Parathyroid adenoma (tissue), 2 donors: ENCODE measurements at regions not wholly inside any gene's neighbourhood (a gene's known extent, or its start where the extent isn't known, plus 50 kb on each side); places are given as distances from the start of the nearest gene placed in this dataset.

ENCODE experiments used
- H2AFZ ChIP-seq: fragments of 300-600 bp; sonication (generic); one replicate; pipeline ENCODE4 v1.7.0; 2017; ENCODE audit warnings: antibody characterized with exemption, mild to moderate bottlenecking
- H3K27ac ChIP-seq: fragments of 300-600 bp; sonication (generic); one replicate; pipeline ENCODE4 v1.7.0; 2017
- H3K27me3 ChIP-seq: fragments of 300-600 bp; sonication (generic); one replicate; pipeline ENCODE4 v1.7.0; 2017; ENCODE audit warnings: low read length; ENCODE audit not compliant: control insufficient read depth, insufficient read depth
- H3K36me3 ChIP-seq: fragments of 300-600 bp; sonication (generic); one replicate; pipeline ENCODE4 v1.7.0; 2017; ENCODE audit warnings: low read length; ENCODE audit not compliant: control insufficient read depth, insufficient read depth
- H3K4me1 ChIP-seq: fragments of 300-600 bp; sonication (generic); one replicate; pipeline ENCODE4 v1.7.0; 2017; ENCODE audit warnings: control low read depth
- H3K4me2 ChIP-seq: fragments of 300-600 bp; sonication (generic); one replicate; pipeline ENCODE4 v1.7.0; 2017; ENCODE audit warnings: low read length
- H3K4me3 ChIP-seq: fragments of 300-600 bp; sonication (generic); one replicate; pipeline ENCODE4 v1.7.0; 2017; ENCODE audit warnings: low read depth, low read length
- H3K79me2 ChIP-seq: fragments of 300-600 bp; sonication (generic); one replicate; pipeline ENCODE4 v1.7.0; 2017; ENCODE audit warnings: control low read depth
- H3K9ac ChIP-seq: fragments of 300-600 bp; sonication (generic); one replicate; pipeline ENCODE4 v1.7.0; 2017; ENCODE audit warnings: mild to moderate bottlenecking
- H3K9me3 ChIP-seq: fragments of 300-600 bp; sonication (generic); one replicate; pipeline ENCODE4 v1.7.0; 2017; ENCODE audit warnings: low read length; ENCODE audit not compliant: control insufficient read depth
- TF ChIP-seq, protein P1 (sequence below): fragments of 300-600 bp; sonication (generic); IDR thresholded peaks from one replicate; pipeline ENCODE4 v1.7.0; 2017; ENCODE audit warnings: antibody characterized with exemption, mild to moderate bottlenecking
- donor health status: primary hyperparathyroidism.

DNA sequence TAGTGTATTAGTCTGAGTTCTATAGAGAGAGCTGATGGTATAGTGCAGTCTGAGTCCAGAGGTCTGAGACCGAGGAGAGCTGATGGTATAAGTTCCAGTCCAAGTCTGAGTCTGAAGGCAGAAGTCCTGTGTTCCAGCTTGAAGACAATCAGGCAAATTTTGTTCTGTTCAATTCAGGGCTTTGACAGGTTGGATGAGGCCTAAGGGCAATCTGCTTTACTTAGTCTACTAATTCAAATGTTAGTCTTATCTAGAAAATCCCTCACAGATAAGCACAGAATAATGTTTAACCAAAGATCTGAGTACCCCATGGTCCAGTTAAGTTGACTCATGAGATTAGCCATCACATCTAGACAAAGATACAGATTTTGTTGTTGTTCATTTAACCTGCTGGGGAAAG, 303.0 kb upstream of the KLF4 start:
- TF ChIP-seq, protein P1, sequence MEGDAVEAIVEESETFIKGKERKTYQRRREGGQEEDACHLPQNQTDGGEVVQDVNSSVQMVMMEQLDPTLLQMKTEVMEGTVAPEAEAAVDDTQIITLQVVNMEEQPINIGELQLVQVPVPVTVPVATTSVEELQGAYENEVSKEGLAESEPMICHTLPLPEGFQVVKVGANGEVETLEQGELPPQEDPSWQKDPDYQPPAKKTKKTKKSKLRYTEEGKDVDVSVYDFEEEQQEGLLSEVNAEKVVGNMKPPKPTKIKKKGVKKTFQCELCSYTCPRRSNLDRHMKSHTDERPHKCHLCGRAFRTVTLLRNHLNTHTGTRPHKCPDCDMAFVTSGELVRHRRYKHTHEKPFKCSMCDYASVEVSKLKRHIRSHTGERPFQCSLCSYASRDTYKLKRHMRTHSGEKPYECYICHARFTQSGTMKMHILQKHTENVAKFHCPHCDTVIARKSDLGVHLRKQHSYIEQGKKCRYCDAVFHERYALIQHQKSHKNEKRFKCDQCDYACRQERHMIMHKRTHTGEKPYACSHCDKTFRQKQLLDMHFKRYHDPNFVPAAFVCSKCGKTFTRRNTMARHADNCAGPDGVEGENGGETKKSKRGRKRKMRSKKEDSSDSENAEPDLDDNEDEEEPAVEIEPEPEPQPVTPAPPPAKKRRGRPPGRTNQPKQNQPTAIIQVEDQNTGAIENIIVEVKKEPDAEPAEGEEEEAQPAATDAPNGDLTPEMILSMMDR = no peak
- no peaks in the 10 kb centered on the region for H3K79me2 ChIP-seq

DNA sequence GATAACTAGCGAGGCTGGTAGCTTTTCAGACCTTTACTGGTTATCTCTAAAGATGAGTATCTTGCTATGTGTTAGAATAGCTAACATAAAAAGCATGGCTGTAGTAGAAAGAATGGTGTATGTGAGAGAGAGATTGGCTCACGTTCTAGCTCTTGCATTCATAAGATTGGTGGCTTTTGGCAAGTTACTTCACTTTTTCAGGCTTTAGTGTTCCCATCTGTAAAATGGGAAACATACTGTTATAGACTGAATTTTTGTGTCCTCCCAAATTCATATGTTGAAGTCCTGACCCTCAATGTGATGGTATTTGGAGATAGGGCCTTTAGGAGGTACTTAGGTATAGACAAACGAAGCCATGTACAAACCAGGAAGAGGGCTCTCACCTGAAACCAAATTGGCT, 302.4 kb upstream of the KLF4 start:
- no peaks in the 10 kb centered on the region for H3K4me1 ChIP-seq
- no peak overlapping the region for H3K4me3 ChIP-seq
- H3K9ac ChIP-seq = no peak overlapping the region
- no peak overlapping the region for H3K27ac ChIP-seq
- TF ChIP-seq, protein P1 = no peak
- no peak overlapping the region for H2AFZ ChIP-seq
- no peak overlapping the region for H3K4me2 ChIP-seq
- H3K36me3 ChIP-seq = no peaks in the 10 kb centered on the region
- H3K79me2 ChIP-seq = no peaks in the 10 kb centered on the region
- no peaks in the 10 kb centered on the region for H3K27me3 ChIP-seq
- no peaks in the 10 kb centered on the region for H3K9me3 ChIP-seq

More for the DNA sequence above, 303.0 kb upstream of the KLF4 start:
- H3K27ac ChIP-seq = no peak overlapping the region
- H3K4me2 ChIP-seq = no peak overlapping the region
- no peak overlapping the region for H3K9ac ChIP-seq
- no peaks in the 10 kb centered on the region for H3K9me3 ChIP-seq
- no peaks in the 10 kb centered on the region for H3K27me3 ChIP-seq
- no peak overlapping the region for H2AFZ ChIP-seq
- no peaks in the 10 kb centered on the region for H3K36me3 ChIP-seq
- no peaks in the 10 kb centered on the region for H3K4me1 ChIP-seq
- H3K4me3 ChIP-seq = no peak overlapping the region

DNA sequence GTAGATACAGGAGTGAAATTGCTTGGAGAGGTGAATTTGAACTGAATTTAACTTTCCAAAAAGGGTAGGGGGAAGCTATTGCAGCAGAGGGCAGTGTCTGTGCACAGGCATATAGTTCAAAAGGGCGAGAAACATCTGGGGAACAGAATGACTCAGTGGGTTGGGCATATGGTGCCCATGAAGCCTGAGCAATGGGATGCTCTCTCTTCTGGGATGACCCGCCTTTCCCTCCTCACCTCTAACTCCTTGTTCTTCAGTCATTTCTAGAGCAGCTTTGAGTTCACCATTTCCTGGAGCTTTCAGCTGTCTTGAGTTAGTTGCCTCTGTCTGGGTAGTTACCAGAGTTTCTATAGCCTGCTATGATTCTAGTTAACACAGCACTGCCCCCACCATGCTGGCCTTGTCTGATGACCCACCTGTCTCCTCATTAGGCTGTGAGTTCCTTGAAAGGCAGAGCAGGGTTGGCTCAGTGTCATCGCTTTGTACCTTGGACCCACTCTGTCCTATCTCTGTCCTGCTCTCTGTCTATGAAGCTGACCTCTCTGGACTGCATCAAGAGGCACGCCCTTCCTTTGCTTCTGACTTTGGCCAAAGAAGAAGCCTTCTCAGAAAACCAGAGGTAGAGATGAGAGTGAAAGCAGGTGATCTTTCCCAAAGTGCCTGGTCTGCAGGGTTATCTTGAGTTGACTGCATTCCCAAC, 299.6 kb upstream of the KLF4 start:
- Histone ChIP-seq H3K9me3 (no peaks in the 10 kb centered on the region), H3K36me3 (no peaks in the 10 kb centered on the region), H3K27me3 (no peaks in the 10 kb centered on the region), H3K9ac (no peak overlapping the region), H2AFZ (no peak overlapping the region), H3K4me1 (no peaks in the 10 kb centered on the region), H3K4me3 (no peak overlapping the region), H3K27ac (no peak overlapping the region), H3K4me2 (no peak overlapping the region), H3K79me2 (no peaks in the 10 kb centered on the region)
- TF ChIP-seq, protein P1 = no peak

DNA sequence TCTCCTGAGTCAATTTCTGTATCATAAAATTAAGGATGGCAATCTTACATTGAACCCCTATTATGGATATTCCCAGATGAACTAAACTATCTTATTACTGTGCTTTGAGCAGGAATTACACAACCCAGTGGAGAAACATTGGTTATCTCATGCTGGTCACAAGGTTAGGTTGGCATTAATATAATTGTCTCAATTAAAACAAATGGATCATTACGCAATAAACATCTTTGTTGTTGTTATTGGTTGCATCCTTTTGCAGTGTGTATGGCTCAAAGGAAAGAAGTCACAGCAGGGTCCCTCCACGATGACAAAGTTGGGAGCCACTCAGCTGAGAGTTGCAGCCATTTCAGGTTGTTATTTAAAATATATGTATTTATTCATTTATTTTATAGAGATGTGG, 297.0 kb upstream of the KLF4 start:
- Histone ChIP-seq H3K79me2 (no peaks in the 10 kb centered on the region), H3K4me1 (no peaks in the 10 kb centered on the region), H3K9ac (no peak overlapping the region), H2AFZ (no peak overlapping the region), H3K27ac (no peak overlapping the region), H3K4me3 (no peak overlapping the region), H3K36me3 (no peaks in the 10 kb centered on the region), H3K27me3 (no peaks in the 10 kb centered on the region), H3K9me3 (no peaks in the 10 kb centered on the region), H3K4me2 (no peak overlapping the region)
- TF ChIP-seq, protein P1 = no peak
